NCI-H1417 (cell line): ENCODE measurements at regions not wholly inside any gene's neighbourhood (a gene's known extent, or its start where the extent isn't known, plus 50 kb on each side); places are given as distances from the start of the nearest gene placed in this dataset.
"Not testable (repeated sequence)": the region's sequence is repeated elsewhere in the genome, so short reads cannot be mapped to it uniquely, and the experiment has no call there.

ENCODE experiments used
- DNase-seq, 3 experiments: peaks; one replicate each; lab custom pipeline; 2025; lab: John Stamatoyannopoulos, UW

- DNase-seq = no peak
These were observed 775.6 kb downstream of the STIM2 start for GRCh38 chr4:27635936-27636913.

GRCh38 chr4:27638163-27638915 lies 777.7 kb downstream of the STIM2 start:
- DNase-seq = no peak

DNA sequence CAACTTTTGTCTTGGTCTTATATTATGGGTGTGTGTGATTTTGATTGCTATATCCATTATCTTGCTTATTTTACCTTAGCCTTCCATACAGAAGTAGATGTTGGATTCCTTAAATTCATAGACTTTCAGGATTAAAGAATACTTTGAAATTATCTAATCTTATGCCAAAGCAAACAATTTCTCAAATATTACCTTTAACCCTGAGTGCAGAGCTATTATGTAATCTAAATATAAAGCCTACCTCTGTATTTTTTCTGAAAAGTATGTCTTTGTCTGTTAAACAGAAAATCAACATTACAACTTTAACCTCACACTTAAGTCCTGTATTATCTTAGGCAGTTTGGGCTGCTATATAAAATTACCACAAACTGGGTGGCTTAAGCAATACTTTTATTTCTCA lies 782.5 kb downstream of the STIM2 start:
- DNase-seq = no peak

DNA sequence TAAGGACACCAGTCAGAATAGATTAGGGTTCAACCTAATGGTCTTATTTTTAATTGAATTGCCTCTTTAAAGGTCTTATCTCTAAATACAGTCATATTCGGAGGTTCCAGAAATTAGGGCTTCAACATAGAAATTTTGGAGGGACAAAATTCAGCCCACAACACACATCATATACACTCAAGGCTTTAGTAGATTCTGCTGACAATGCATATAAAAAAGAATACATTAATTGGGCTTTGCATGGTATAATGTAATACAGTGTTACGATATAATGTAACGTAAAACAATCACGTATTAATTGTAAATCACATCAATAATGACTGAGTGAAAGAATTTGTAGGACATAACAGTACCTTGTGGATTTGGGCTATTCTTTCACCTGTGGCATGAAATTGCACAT lies 787.8 kb downstream of the STIM2 start:
- DNase-seq = no peak

- DNase-seq = peak in 1 of 3 experiments; percentile 33
These were observed 801.8 kb downstream of the STIM2 start for GRCh38 chr4:27662426-27662825.

- peak in 2 of 3 experiments; percentile 12 to 30 for DNase-seq
These were observed 806.3 kb downstream of the STIM2 start for GRCh38 chr4:27666943-27667342.

DNA sequence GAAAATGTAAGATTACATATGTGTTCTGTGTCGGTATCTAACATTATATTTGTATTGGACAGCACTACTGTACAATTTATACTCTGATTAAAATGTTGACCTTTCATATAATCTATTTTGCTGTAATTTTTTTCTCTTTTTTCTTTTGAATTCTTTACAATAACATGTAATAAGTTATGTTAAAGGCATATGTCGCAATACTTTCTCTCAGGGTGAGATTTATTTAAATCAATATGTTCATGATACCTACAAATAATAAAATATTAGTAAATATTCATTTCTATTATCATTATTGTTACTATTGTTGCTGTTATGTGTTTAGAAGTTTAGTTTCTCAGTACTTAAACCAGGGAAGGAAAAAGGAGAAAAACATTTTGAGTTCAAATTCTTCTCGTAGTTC lies 807.4 kb downstream of the STIM2 start:
- DNase-seq = no peak

- no peak for DNase-seq
These were observed 817.4 kb downstream of the STIM2 start for GRCh38 chr4:27678027-27678426.

DNA sequence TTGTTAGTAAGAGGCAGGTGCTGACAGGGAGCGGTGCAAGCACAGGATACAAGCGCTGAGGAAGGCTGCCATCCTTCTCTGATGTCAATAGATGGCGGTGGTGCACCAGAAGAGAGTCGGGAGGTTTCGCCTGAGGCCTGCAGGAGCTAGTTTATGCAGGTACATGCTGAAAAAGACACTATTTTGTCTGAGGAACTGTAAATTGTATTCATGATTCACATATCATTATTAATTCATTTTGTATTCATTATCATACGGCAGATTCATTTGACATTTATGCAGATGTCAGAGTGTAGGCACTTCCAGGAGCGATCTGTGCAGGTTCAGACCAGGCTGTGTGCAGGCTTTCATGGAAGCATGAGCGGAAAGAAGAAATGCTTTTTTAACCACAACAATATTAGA lies 824.0 kb downstream of the STIM2 start:
- DNase-seq = peak; percentile 49 to 85 (median 55)

DNA sequence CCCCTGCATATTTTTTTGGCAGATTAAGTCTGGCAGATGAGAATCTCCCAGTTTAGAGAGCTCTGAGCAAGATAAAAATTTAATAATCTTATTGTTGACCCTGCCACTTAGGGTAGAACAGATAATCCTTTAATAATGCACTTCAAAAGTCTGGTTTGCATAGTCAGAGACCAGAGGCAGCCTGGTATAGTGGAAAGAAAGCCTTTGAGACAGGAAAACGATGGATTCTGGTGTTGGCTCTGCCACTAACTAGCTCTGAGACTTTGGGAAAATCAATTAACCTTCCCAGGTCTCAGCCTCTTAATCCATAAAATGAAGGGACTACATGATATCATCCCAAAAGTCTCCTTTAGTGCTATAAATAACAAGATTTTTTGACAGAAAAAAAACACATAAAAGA lies 824.5 kb downstream of the STIM2 start:
- no peak for DNase-seq

DNA sequence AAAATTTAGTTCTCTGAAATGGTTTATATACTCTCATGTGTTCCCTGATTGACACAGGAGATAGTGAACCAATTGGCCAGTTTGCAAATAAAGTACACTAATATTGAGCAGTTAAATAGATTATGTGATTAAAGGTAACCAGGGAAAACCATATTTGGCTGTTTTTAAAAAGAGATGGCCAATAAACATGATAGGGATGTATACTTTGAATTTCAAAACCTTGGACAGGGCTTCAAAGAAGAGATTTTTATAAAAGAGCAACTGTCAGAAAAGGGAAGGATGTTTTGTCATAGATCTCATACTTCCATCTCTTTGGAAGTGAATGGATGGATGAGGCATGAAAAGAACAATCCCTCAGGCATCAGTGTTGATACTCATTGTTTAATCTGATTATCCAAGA lies 825.3 kb downstream of the STIM2 start:
- DNase-seq = no peak

DNA sequence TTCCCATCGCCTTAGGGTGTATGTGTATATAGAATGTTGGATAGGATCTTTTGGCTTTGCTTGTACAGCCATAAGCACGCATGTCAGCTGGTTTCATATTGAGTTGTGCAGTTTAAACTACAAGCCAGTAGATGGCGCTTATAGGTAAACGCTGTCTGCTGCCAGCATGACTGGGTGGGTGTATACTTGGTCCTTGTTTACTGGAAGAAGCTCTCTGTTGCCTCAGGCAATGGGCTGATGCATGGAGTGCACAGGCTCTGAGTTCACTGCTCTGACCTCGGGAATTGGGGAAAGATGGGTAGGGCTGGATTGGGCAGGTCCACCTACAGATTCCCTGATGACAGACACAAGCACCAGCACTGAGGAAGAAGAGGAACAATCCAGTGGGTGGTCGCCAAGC lies 831.5 kb downstream of the STIM2 start:
- peak in 2 of 3 experiments; percentile 11 to 29 for DNase-seq

DNA sequence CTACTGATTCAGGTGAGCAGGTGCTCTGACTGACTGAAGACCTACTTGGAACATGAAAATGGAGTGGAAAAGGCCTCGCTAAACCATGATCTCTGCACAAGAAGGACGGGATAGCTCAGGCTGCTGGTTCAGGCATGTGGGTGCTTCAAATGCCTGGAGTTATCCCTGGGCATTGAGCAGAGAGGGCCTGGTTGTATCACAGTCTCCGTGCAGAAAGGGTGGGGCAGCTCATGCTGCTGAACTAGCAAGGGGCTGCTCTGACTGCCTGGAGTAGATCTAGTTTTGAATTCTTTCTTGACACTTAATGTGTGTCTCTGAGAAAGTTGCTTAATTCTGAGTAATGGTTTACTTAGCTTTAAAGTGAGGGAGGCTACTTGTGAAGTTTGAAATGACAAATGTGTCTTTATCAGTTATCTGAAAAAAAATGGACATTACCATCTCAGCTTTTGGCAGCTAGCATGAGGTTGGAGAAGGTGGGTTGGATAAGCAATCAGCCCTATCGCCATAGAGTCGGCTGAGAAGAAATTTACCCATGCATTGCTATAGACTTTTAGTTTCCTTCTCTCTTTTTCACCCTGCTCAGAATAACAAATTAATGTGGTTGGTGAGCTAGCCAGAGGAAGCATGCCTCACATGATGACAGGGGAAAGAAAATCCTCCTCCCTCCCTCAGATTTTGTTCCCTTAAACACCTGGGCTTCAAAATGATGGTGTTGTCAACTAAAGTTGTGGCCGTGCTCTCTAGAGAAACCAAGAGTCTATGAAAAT lies 832.4 kb downstream of the STIM2 start:
- DNase-seq = no peak

DNA sequence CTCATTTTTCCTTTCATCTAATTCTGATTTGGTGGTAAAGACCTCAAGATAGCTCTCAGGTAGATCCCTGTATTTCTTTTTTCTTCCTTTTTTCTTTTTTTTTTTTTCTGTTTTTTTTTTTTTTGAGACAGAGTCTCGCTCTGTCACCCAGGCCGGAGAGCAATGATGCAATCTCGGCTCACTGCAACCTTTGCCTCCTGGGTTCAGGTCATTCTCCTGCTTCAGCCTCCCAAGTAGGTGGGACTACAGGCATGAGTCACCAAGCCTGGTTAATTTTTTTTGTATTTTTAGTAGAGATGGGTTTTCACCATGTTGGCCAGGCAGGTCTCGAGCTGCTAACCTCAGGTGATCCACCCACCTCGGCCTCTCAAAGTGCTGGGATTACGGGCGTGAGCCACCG lies 835.6 kb downstream of the STIM2 start:
- DNase-seq = not testable (repeated sequence)

- DNase-seq = peak in 1 of 3 experiments; percentile 48
These were observed 841.0 kb downstream of the STIM2 start for GRCh38 chr4:27701606-27702005.

DNA sequence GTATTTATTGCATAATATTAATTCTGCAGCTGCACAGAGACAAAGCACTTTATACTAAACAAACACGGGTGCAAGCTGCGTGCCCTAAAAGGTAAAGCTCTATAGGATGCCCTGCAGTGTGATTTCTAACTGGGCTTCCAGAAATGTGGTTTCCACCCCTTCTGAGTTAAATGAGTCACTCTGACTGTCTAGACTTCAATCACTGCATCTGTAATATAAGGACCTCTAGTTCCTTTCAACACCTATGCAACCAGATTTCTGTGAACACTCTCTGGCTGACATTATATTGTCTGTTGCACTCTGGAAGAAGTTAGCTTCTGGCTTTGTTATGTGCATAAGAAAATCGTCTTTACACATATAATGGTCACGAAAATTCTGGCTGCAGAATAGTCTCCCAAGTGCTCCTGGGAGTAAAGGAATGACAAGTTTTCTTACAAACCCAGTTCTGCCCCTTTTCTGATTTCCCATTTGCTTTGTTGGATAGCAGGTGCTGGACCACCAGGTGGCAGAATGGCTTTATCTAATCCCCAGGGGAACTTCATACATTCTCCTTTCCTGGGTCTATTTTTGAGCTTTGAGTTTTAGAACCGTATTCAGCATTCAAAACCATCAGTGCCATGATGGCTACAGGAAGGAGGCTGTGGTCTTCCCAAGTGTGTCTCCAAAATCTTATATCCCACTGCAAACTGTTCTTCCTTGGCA lies 842.2 kb downstream of the STIM2 start:
- DNase-seq = peak in 2 of 3 experiments; percentile 64 to 91

- DNase-seq = no peak
These were observed 843.1 kb downstream of the STIM2 start for GRCh38 chr4:27703771-27704170.

DNA sequence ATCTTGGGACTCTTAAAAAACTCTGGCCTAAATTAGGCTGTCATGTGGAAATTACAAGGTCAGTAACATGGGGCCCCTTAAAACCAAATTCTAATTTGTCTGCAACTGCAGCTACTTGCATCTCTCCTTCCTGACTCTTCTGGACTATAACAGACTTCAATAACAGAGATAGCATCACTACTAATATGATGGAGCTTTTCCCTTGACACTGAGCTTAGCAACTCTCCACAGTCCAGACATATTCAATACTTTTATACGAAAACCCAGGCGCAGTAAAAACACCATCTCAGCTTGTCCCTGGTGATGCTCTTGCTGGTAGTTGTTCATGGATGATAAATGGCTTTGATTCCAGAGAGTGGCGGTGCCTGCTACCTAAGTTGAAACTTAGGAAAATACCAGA lies 850.4 kb downstream of the STIM2 start:
- DNase-seq = no peak

DNA sequence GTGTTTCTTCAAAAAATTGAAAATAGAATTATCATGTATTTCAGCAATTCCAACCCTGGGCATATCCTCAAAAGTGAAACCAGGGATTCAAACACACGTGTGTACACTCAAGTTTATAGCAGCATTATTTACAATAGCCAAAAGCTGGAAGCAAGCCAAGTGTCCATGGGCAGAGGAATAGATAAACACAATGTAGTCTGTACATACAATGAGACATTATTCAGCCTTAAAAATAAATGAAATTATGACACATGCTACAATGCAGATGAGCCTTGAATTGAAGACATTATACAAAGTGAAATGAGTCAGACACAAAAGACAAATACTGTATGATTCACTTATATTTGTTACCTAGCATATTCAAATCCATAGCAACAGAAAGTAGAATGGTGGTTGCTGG lies 853.4 kb downstream of the STIM2 start:
- peak in 2 of 3 experiments; percentile 45 to 82 for DNase-seq

GRCh38 chr4:27716693-27717430 lies 856.2 kb downstream of the STIM2 start:
- no peak for DNase-seq

GRCh38 chr4:27717431-27717755 lies 856.8 kb downstream of the STIM2 start:
- DNase-seq = no peak
